ENCODE measurements at regions not wholly inside any gene's neighbourhood (a gene's known extent, or its start where the extent isn't known, plus 50 kb on each side); places are given as distances from the start of the nearest gene placed in this dataset.

- TF ChIP-seq CTCF (IDR thresholded peaks at IDR 0.05; ENCODE audit: insufficient read depth, low read length) (no peak), POLR2AphosphoS5 (IDR thresholded peaks at IDR 0.05; ENCODE audit: low read depth) (no peak)
These were observed 471.2 kb upstream of the ACTBL2 start for GRCh38 chr5:57953792-57954191.
